Panc1 (cell line): ENCODE measurements at regions not wholly inside any gene's neighbourhood (a gene's known extent, or its start where the extent isn't known, plus 50 kb on each side); places are given as distances from the start of the nearest gene placed in this dataset.

Experiments used
- ATAC-seq: fragments of 200-7000 bp; cut with Tn5 transposase; 2 replicates; pipeline ENCODE4 v1.9.1; 2020; ENCODE audit warnings: mild to moderate bottlenecking, moderate library complexity
- BruUV-seq: library from RNA; stranded (reverse); fragments of 400-500 nt; replicated peaks from 2 replicates; lab custom pipeline; 2021; lab: Mats Ljungman, UMichigan
- CTCF ChIA-PET: fragments of 300-600 bp; sonication (Branson Sonifier 250); formaldehyde crosslinking; loops from one replicate; lab custom pipeline; 2022; ENCODE audit warnings: antibody characterized with exemption; lab: Charles Lee
- POLR2A ChIA-PET: fragments of 300-600 bp; sonication (Branson Sonifier 250); formaldehyde crosslinking; loops from one replicate; lab custom pipeline; 2022; ENCODE audit warnings: antibody characterized with exemption; lab: Charles Lee
- DNase-seq: peaks from one replicate; pipeline ENCODE4 v3.0.0-alpha.2; 2010; ENCODE audit warnings: low read depth, low spot score
- H3K27ac ChIP-seq: 2 replicates; pipeline ENCODE4 v1.5.1; 2011; ENCODE audit warnings: mild to moderate bottlenecking, low read length, inconsistent platforms
- H3K27me3 ChIP-seq: fragments of 200-500 bp; sonication (Bioruptor generic); 2 replicates; pipeline ENCODE4 v1.6.0; 2014; ENCODE audit warnings: low read length, inconsistent platforms; ENCODE audit not compliant: control insufficient read depth, insufficient read depth
- H3K36me3 ChIP-seq: fragments of 200-500 bp; sonication (Bioruptor generic); 2 replicates; pipeline ENCODE4 v1.5.1; 2014; ENCODE audit warnings: inconsistent platforms, mild to moderate bottlenecking, low read length, moderate library complexity; ENCODE audit not compliant: control insufficient read depth, insufficient read depth
- H3K4me1 ChIP-seq: 2 replicates; pipeline ENCODE4 v1.5.1; 2011; ENCODE audit warnings: inconsistent platforms, mild to moderate bottlenecking, low read length, moderate library complexity; ENCODE audit not compliant: control insufficient read depth, insufficient read depth
- H3K4me3 ChIP-seq, 2 experiments: 2 replicates each; pipeline ENCODE4 v1.5.1; 2011 to 2012; ENCODE audit warnings: low read depth in 2 of 2, low read length in 2 of 2, mild to moderate bottlenecking in 2 of 2, inconsistent platforms in 1 of 2, moderate library complexity in 1 of 2
- H3K9me3 ChIP-seq: fragments of 200-500 bp; sonication (Bioruptor generic); 2 replicates; pipeline ENCODE4 v1.5.1; 2014; ENCODE audit warnings: low read depth, mild to moderate bottlenecking, inconsistent platforms, low read length, moderate library complexity; ENCODE audit not compliant: control insufficient read depth, insufficient read depth
- CTCF ChIP-seq: fragments of 450-650 bp; IDR thresholded peaks from 2 replicates; pipeline ENCODE4 v1.5.1; 2017; ENCODE audit warnings: mild to moderate bottlenecking
- POLR2AphosphoS5 ChIP-seq: IDR thresholded peaks from 2 replicates; pipeline ENCODE4 v1.6.1; 2012; ENCODE audit warnings: mild to moderate bottlenecking, low read depth, low read length, moderate library complexity
- REST ChIP-seq, 2 experiments: IDR thresholded peaks; 2 replicates each; pipeline ENCODE4 v1.6.1; 2011 to 2012; ENCODE audit warnings: low read depth in 2 of 2, control low read depth in 1 of 2, low read length in 1 of 2, mild to moderate bottlenecking in 1 of 2, moderate library complexity in 1 of 2; ENCODE audit not compliant: insufficient read depth in 1 of 2
- SIN3A ChIP-seq: IDR thresholded peaks from 2 replicates; pipeline ENCODE4 v1.6.1; 2012; ENCODE audit warnings: low read depth, mild to moderate bottlenecking, low read length, moderate library complexity, borderline replicate concordance; ENCODE audit not compliant: insufficient read depth
- TCF7L2 ChIP-seq: IDR thresholded peaks from 2 replicates; pipeline ENCODE4 v1.6.1; 2011; ENCODE audit warnings: mild to moderate bottlenecking, low read depth, low read length, inconsistent platforms
- in situ Hi-C: cut with HindIII; loops from 2 replicates; pipeline ENCODE4 v1.10.0; 2016; ENCODE audit warnings: low sequenced_read_pairs, low pct_unique_long_range_greater_than_20kb
- intact Hi-C: fragments of 100-400 bp; cut with micrococcal nuclease; formaldehyde crosslinking; loops from one replicate; pipeline ENCODE4 v1.10.0; 2022; ENCODE audit not compliant: unreplicated experiment

GRCh38 chr1:238675221-238675620 lies 711.1 kb upstream of the CHRM3 start:
- H3K36me3 ChIP-seq = no peaks in the 10 kb centered on the region
- in situ Hi-C loops (no loop called here), intact Hi-C loops (no loop called here)
- ATAC-seq = no peak
- no peaks in the 10 kb centered on the region for H3K4me1 ChIP-seq
- DNase-seq = no peak
- H3K27me3 ChIP-seq = no peaks in the 10 kb centered on the region
- BruUV-seq = no TSS peak
- ChIA-PET POLR2A (no interaction called here), CTCF (no interaction called here)
- TF ChIP-seq CTCF = no peak
- TF ChIP-seq POLR2AphosphoS5 = no peak
- TF ChIP-seq TCF7L2 = no peak
- no peak for TF ChIP-seq SIN3A
- TF ChIP-seq REST (IDR thresholded peaks at IDR 0.05; ENCODE audit: insufficient read depth in 1 of 2, low read depth in 2 of 2, low read length in 1 of 2) = no peak
- no peak overlapping the region for H3K27ac ChIP-seq
- no peak overlapping the region for H3K4me3 ChIP-seq
- no peaks in the 10 kb centered on the region for H3K9me3 ChIP-seq

DNA sequence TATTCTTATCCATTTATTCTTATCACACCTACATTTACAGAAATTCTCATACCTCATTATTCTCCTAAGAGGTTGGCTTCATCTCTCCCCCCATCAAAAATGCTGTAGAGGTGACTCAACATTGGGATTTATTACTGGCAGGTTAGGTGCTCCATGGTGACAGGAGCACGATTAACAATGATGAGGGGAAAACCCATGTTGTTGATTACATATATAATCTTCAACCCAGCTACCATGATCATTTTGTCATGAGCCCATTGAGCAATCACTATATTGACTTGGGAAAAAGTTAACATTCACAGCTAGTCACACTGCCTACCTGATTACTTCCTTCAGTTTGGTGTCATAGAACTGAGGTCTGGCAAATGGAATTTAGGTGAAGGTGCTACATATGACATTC lies 712.1 kb upstream of the CHRM3 start:
- Histone ChIP-seq H3K27ac (no peak overlapping the region), H3K36me3 (no peaks in the 10 kb centered on the region), H3K27me3 (no peaks in the 10 kb centered on the region), H3K4me1 (no peaks in the 10 kb centered on the region), H3K4me3 (no peak overlapping the region), H3K9me3 (no peaks in the 10 kb centered on the region)
- DNase-seq (no peak), ATAC-seq (no peak)
- intact Hi-C loops = no loop called here
- in situ Hi-C loops = no loop called here
- no TSS peak for BruUV-seq
- ChIA-PET POLR2A (no interaction called here), CTCF (no interaction called here)
- no peak for TF ChIP-seq SIN3A
- no peak for TF ChIP-seq TCF7L2
- TF ChIP-seq POLR2AphosphoS5 = no peak
- TF ChIP-seq CTCF = no peak
- no peak for TF ChIP-seq REST (IDR thresholded peaks at IDR 0.05; ENCODE audit: insufficient read depth in 1 of 2, low read depth in 2 of 2, low read length in 1 of 2)
